ENCODE measurements at regions not wholly inside any gene's neighbourhood (a gene's known extent, or its start where the extent isn't known, plus 50 kb on each side); places are given as distances from the start of the nearest gene placed in this dataset.

- H3K36me3 ChIP-seq (ENCODE audit: low read depth) = no peaks in the 10 kb centered on the region
- TF ChIP-seq CTCF (conservative IDR thresholded peaks at IDR 0.05) (no peak), EZH2 (IDR thresholded peaks at IDR 0.05; ENCODE audit: low read depth) (no peak)
- CTCF ChIA-PET = no interaction called here
- POLR2A ChIA-PET (ENCODE audit: unreplicated experiment) = no interaction called here
- no peak for DNase-seq
- H3F3A ChIP-seq (ENCODE audit: insufficient read depth, low read depth) = no peaks in the 10 kb centered on the region; the same call in 1 of the 2 replicates
- intact Hi-C loops (cut with micrococcal nuclease; ENCODE audit: unreplicated experiment) = no loop called here
- BruUV-seq (replicated peaks) = no TSS peak
- H3K9me3 ChIP-seq (ENCODE audit: insufficient read depth, low read depth) = peaks cover 6% of the 10 kb centered on the region; the same call in 1 of the 2 replicates
- H3K27ac ChIP-seq = no peak overlapping the region
- H3K4me1 ChIP-seq (replicated peaks; ENCODE audit: insufficient read depth) = peaks cover 13% of the 10 kb centered on the region
- no peaks in the 10 kb centered on the region for H3K9me2 ChIP-seq (ENCODE audit: insufficient read depth)
- no peak overlapping the region for H3K4me2 ChIP-seq
- H3K27me3 ChIP-seq (ENCODE audit: insufficient read depth, low read depth) = no peaks in the 10 kb centered on the region
- no peak overlapping the region for H2AFZ ChIP-seq
- H3K79me2 ChIP-seq (ENCODE audit: low read depth) = no peaks in the 10 kb centered on the region
- no peaks in the 10 kb centered on the region for H4K20me1 ChIP-seq (ENCODE audit: insufficient read depth)
- no peak overlapping the region for H3K4me3 ChIP-seq
Measured at GRCh38 chr12:60176891-60177290, 581.1 kb downstream of the SLC16A7 start.

DNA sequence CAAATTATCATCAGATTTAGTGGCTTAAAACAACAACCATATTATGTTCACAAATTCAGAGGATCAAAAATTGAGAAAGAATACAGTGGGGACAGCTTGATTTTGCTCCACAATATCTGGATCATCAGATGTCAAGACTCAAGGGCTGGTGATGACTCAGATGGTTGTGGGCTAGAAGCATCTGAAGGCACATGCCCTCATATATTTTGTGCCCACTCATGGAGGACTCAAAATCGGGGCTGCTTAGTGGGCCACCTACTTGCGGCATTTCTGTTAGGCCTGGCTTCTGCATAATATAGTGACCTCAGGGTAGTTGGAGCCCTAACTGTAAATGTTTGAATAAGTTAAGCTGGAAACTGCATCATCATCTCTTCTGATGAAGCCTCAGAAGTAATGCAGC is 584.5 kb downstream of the SLC16A7 start:
- no peaks in the 10 kb centered on the region for H3K27me3 ChIP-seq (ENCODE audit: insufficient read depth, low read depth)
- no peaks in the 10 kb centered on the region for H3K9me3 ChIP-seq (ENCODE audit: insufficient read depth, low read depth)
- POLR2A ChIA-PET (ENCODE audit: unreplicated experiment) = no interaction called here
- H2AFZ ChIP-seq = no peak overlapping the region
- no peak overlapping the region for H3K27ac ChIP-seq
- TF ChIP-seq EZH2 (IDR thresholded peaks at IDR 0.05; ENCODE audit: low read depth) (no peak), CTCF (conservative IDR thresholded peaks at IDR 0.05) (no peak)
- intact Hi-C loops (cut with micrococcal nuclease; ENCODE audit: unreplicated experiment) = no loop called here
- DNase-seq = no peak
- BruUV-seq (replicated peaks) = no TSS peak
- no peak overlapping the region for H3K4me2 ChIP-seq
- no peaks in the 10 kb centered on the region for H4K20me1 ChIP-seq (ENCODE audit: insufficient read depth)
- H3K36me3 ChIP-seq (ENCODE audit: low read depth) = no peaks in the 10 kb centered on the region
- CTCF ChIA-PET = no interaction called here
- H3K4me3 ChIP-seq = no peak overlapping the region
- no peaks in the 10 kb centered on the region for H3K9me2 ChIP-seq (ENCODE audit: insufficient read depth)
- H3K4me1 ChIP-seq (replicated peaks; ENCODE audit: insufficient read depth) = no peaks in the 10 kb centered on the region
- H3K79me2 ChIP-seq (ENCODE audit: low read depth) = no peaks in the 10 kb centered on the region
- no peaks in the 10 kb centered on the region for H3F3A ChIP-seq (ENCODE audit: insufficient read depth, low read depth)

DNA sequence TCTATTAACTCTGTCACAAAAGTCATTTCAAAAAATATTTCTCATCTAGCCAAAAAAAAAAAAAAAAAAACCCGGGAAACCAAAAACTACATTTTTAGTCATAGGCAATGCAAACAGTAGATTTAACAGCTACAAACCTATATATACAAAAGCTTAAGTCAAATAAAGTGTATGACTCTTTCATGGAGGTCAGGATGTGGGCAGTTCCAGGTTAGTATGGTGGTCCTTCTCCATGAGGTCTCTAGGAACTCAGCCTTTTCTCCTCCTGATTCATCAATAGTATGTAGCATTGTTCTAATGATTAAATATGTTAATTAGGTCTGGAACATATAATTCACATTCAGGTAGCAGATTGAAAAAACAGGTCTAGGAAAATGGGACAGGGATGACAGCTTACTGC is 586.5 kb downstream of the SLC16A7 start:
- Histone ChIP-seq H3K4me1 (replicated peaks; ENCODE audit: insufficient read depth) (no peaks in the 10 kb centered on the region), H3K27ac (no peak overlapping the region), H4K20me1 (ENCODE audit: insufficient read depth) (no peaks in the 10 kb centered on the region), H3K9me2 (ENCODE audit: insufficient read depth) (no peaks in the 10 kb centered on the region), H3F3A (ENCODE audit: insufficient read depth, low read depth) (no peaks in the 10 kb centered on the region), H3K4me2 (no peak overlapping the region), H3K4me3 (no peak overlapping the region), H3K79me2 (ENCODE audit: low read depth) (no peaks in the 10 kb centered on the region), H2AFZ (no peak overlapping the region), H3K36me3 (ENCODE audit: low read depth) (no peaks in the 10 kb centered on the region), H3K27me3 (ENCODE audit: insufficient read depth, low read depth) (no peaks in the 10 kb centered on the region), H3K9me3 (ENCODE audit: insufficient read depth, low read depth) (no peaks in the 10 kb centered on the region)
- CTCF ChIA-PET = no interaction called here
- BruUV-seq (replicated peaks) = no TSS peak
- TF ChIP-seq CTCF (conservative IDR thresholded peaks at IDR 0.05) (no peak), EZH2 (IDR thresholded peaks at IDR 0.05; ENCODE audit: low read depth) (no peak)
- POLR2A ChIA-PET (ENCODE audit: unreplicated experiment) = no interaction called here
- DNase-seq = no peak
- intact Hi-C loops (cut with micrococcal nuclease; ENCODE audit: unreplicated experiment) = no loop called here
